ENCODE measurements at regions not wholly inside any gene's neighbourhood (a gene's known extent, or its start where the extent isn't known, plus 50 kb on each side); places are given as distances from the start of the nearest gene placed in this dataset.

GRCh38 chr21:16330082-16330907 is 600.5 kb downstream of the USP25 start:
- in situ Hi-C loops (cut with HindIII; ENCODE audit: low pct_ligation_motif_present, low sequenced_read_pairs) = no loop called here
- peak; percentile 71 for TF ChIP-seq CTCF (IDR thresholded peaks at IDR 0.05; ENCODE audit: low read depth, low read length, missing control alignments)
- Histone ChIP-seq H3K27me3 (replicated peaks) (no peaks in the 10 kb centered on the region), H3K36me3 (replicated peaks) (no peaks in the 10 kb centered on the region), H3K4me3 (ENCODE audit: low read depth, low read length) (no peak overlapping the region), H3K27ac (no peak overlapping the region)
- DNase-seq = peak; percentile 71

- in situ Hi-C loops (cut with HindIII; ENCODE audit: low pct_ligation_motif_present, low sequenced_read_pairs) = no loop called here
- Histone ChIP-seq H3K27ac (no peak overlapping the region), H3K4me3 (ENCODE audit: low read depth, low read length) (no peak overlapping the region), H3K36me3 (replicated peaks) (no peaks in the 10 kb centered on the region), H3K27me3 (replicated peaks) (no peaks in the 10 kb centered on the region)
- DNase-seq = no peak
- no peak for TF ChIP-seq CTCF (IDR thresholded peaks at IDR 0.05; ENCODE audit: low read depth, low read length, missing control alignments)
Measured at GRCh38 chr21:16330908-16331268, 601.1 kb downstream of the USP25 start.

GRCh38 chr21:16337266-16337665 is 607.5 kb downstream of the USP25 start:
- no peaks in the 10 kb centered on the region for H3K27me3 ChIP-seq (replicated peaks)
- TF ChIP-seq CTCF (IDR thresholded peaks at IDR 0.05; ENCODE audit: low read depth, low read length, missing control alignments) = no peak
- H3K4me3 ChIP-seq (ENCODE audit: low read depth, low read length) = no peak overlapping the region
- H3K27ac ChIP-seq = no peak overlapping the region
- in situ Hi-C loops (cut with HindIII; ENCODE audit: low pct_ligation_motif_present, low sequenced_read_pairs) = no loop called here
- H3K36me3 ChIP-seq (replicated peaks) = no peaks in the 10 kb centered on the region
- no peak for DNase-seq

GRCh38 chr21:16342932-16343331 is 613.1 kb downstream of the USP25 start:
- in situ Hi-C loops (cut with HindIII; ENCODE audit: low pct_ligation_motif_present, low sequenced_read_pairs) = no loop called here
- no peak overlapping the region for H3K27ac ChIP-seq
- no peak for DNase-seq
- no peaks in the 10 kb centered on the region for H3K27me3 ChIP-seq (replicated peaks)
- TF ChIP-seq CTCF (IDR thresholded peaks at IDR 0.05; ENCODE audit: low read depth, low read length, missing control alignments) = no peak
- no peak overlapping the region for H3K4me3 ChIP-seq (ENCODE audit: low read depth, low read length)
- no peaks in the 10 kb centered on the region for H3K36me3 ChIP-seq (replicated peaks)

GRCh38 chr21:16343776-16344175 is 614.0 kb downstream of the USP25 start:
- TF ChIP-seq CTCF (IDR thresholded peaks at IDR 0.05; ENCODE audit: low read depth, low read length, missing control alignments) = no peak
- Histone ChIP-seq H3K36me3 (replicated peaks) (no peaks in the 10 kb centered on the region), H3K27ac (no peak overlapping the region), H3K4me3 (ENCODE audit: low read depth, low read length) (no peak overlapping the region), H3K27me3 (replicated peaks) (no peaks in the 10 kb centered on the region)
- in situ Hi-C loops (cut with HindIII; ENCODE audit: low pct_ligation_motif_present, low sequenced_read_pairs) = no loop called here
- no peak for DNase-seq

- no peak for TF ChIP-seq CTCF (IDR thresholded peaks at IDR 0.05; ENCODE audit: low read depth, low read length, missing control alignments)
- Histone ChIP-seq H3K4me3 (ENCODE audit: low read depth, low read length) (no peak overlapping the region), H3K27ac (no peak overlapping the region), H3K27me3 (replicated peaks) (no peaks in the 10 kb centered on the region), H3K36me3 (replicated peaks) (no peaks in the 10 kb centered on the region)
- in situ Hi-C loops (cut with HindIII; ENCODE audit: low pct_ligation_motif_present, low sequenced_read_pairs) = no loop called here
- DNase-seq = no peak
Measured at GRCh38 chr21:16345757-16346156, 616.0 kb downstream of the USP25 start.
